H9 (cell line): ENCODE measurements at regions not wholly inside any gene's neighbourhood (a gene's known extent, or its start where the extent isn't known, plus 50 kb on each side); places are given as distances from the start of the nearest gene placed in this dataset.
A peak's percentile ranks its signal among the peaks of the same experiment; 100 is the strongest.

Source experiments
- DNase-seq: peaks from one replicate; pipeline ENCODE4 v3.0.0-alpha.2; 2017
- H2AFZ ChIP-seq: one replicate; pipeline ENCODE4 v1.6.1; 2013; ENCODE audit warnings: mild to moderate bottlenecking, low read length, control low read depth, moderate library complexity
- H2AK5ac ChIP-seq: 2 replicates; pipeline ENCODE4 v1.6.1; 2013; ENCODE audit warnings: low read length, control low read depth, mixed read lengths; ENCODE audit not compliant: insufficient read length
- H2BK120ac ChIP-seq: one replicate; pipeline ENCODE4 v1.6.1; 2013; ENCODE audit warnings: low read depth, mild to moderate bottlenecking, low read length, control low read depth, inconsistent platforms; ENCODE audit not compliant: poor library complexity, severe bottlenecking
- H2BK12ac ChIP-seq: 2 replicates; pipeline ENCODE4 v1.6.1; 2013; ENCODE audit warnings: low read length, control low read depth, mixed read lengths, low read depth; ENCODE audit not compliant: insufficient read length
- H2BK15ac ChIP-seq: 2 replicates; pipeline ENCODE4 v1.6.1; 2013; ENCODE audit warnings: low read depth, low read length, control low read depth
- H2BK20ac ChIP-seq: one replicate; pipeline ENCODE4 v1.6.1; 2013; ENCODE audit warnings: low read depth, mild to moderate bottlenecking, low read length, control low read depth, inconsistent platforms; ENCODE audit not compliant: poor library complexity, severe bottlenecking
- H2BK5ac ChIP-seq: 2 replicates; pipeline ENCODE4 v1.6.1; 2013; ENCODE audit warnings: low read length, control low read depth, mixed read lengths; ENCODE audit not compliant: insufficient read length
- H3K14ac ChIP-seq: 2 replicates; pipeline ENCODE4 v1.6.1; 2013; ENCODE audit warnings: low read length, control low read depth; ENCODE audit not compliant: insufficient read depth
- H3K18ac ChIP-seq: 2 replicates; pipeline ENCODE4 v1.6.1; 2013; ENCODE audit warnings: low read depth, mild to moderate bottlenecking, mixed read lengths, low read length, control low read depth; ENCODE audit not compliant: insufficient read length
- H3K23ac ChIP-seq: 2 replicates; pipeline ENCODE4 v1.6.1; 2013; ENCODE audit warnings: low read length, control low read depth, mixed read lengths, low read depth; ENCODE audit not compliant: insufficient read length
- H3K23me2 ChIP-seq: 2 replicates; pipeline ENCODE4 v1.6.1; 2013; ENCODE audit warnings: low read depth, mild to moderate bottlenecking, mixed read lengths, low read length, control low read depth; ENCODE audit not compliant: insufficient read length, poor library complexity, severe bottlenecking
- H3K27ac ChIP-seq: 2 replicates; pipeline ENCODE4 v1.5.1; 2013; ENCODE audit warnings: low read length, control low read depth, mixed read lengths, low read depth; ENCODE audit not compliant: insufficient read length
- H3K27me3 ChIP-seq: 2 replicates; pipeline ENCODE4 v1.6.1; 2013; ENCODE audit warnings: low read length, control low read depth, inconsistent platforms; ENCODE audit not compliant: insufficient read depth
- H3K4ac ChIP-seq: 2 replicates; pipeline ENCODE4 v1.6.1; 2013; ENCODE audit warnings: low read depth, mild to moderate bottlenecking, control low read depth, inconsistent platforms, low read length, moderate library complexity
- H3K4me1 ChIP-seq: 2 replicates; pipeline ENCODE4 v1.6.1; 2013; ENCODE audit warnings: low read length, control low read depth, inconsistent platforms; ENCODE audit not compliant: insufficient read depth
- H3K4me2 ChIP-seq: 2 replicates; pipeline ENCODE4 v1.6.1; 2013; ENCODE audit warnings: low read length, control low read depth, mixed read lengths; ENCODE audit not compliant: insufficient read length, insufficient read depth
- H3K56ac ChIP-seq: 2 replicates; pipeline ENCODE4 v1.6.1; 2013; ENCODE audit warnings: low read depth, mild to moderate bottlenecking, mixed read lengths, low read length, control low read depth; ENCODE audit not compliant: insufficient read length
- H3K79me1 ChIP-seq: 2 replicates; pipeline ENCODE4 v1.6.1; 2013; ENCODE audit warnings: low read depth, mild to moderate bottlenecking, moderate library complexity, low read length, control low read depth, inconsistent platforms; ENCODE audit not compliant: insufficient read depth, poor library complexity, severe bottlenecking
- H3K79me2 ChIP-seq: 2 replicates; pipeline ENCODE4 v1.6.1; 2013; ENCODE audit warnings: low read length, control low read depth, inconsistent platforms; ENCODE audit not compliant: insufficient read depth
- H3K9ac ChIP-seq: 2 replicates; pipeline ENCODE4 v1.6.1; 2013; ENCODE audit warnings: low read length, control low read depth, mixed read lengths; ENCODE audit not compliant: insufficient read length; ENCODE audit errors: extremely low read depth
- H3K9me3 ChIP-seq: one replicate; pipeline ENCODE4 v1.6.1; 2013; ENCODE audit warnings: low read depth, low read length, inconsistent platforms; ENCODE audit not compliant: control insufficient read depth
- H3T11ph ChIP-seq: one replicate; pipeline ENCODE4 v1.6.1; 2013; ENCODE audit warnings: mild to moderate bottlenecking, low read length, control low read depth, inconsistent platforms
- H4K20me1 ChIP-seq: one replicate; pipeline ENCODE4 v1.6.1; 2013; ENCODE audit not compliant: control insufficient read depth, insufficient read length, insufficient read depth
- H4K5ac ChIP-seq: 2 replicates; pipeline ENCODE4 v1.6.1; 2013; ENCODE audit warnings: low read depth, mild to moderate bottlenecking, mixed read lengths, low read length, control low read depth; ENCODE audit not compliant: insufficient read length
- H4K8ac ChIP-seq: replicated peaks from 2 replicates; pipeline ENCODE4 v1.6.1; 2013; ENCODE audit warnings: low read length, control low read depth, mixed read lengths, low read depth; ENCODE audit not compliant: insufficient read length
- H4K91ac ChIP-seq: 2 replicates; pipeline ENCODE4 v1.6.1; 2013; ENCODE audit warnings: low read depth, mild to moderate bottlenecking, moderate library complexity, mixed read lengths, low read length, control low read depth; ENCODE audit not compliant: insufficient read length
- H3K27ac Mint-ChIP-seq, 3 experiments: 2 replicates in 2 of 3; 3 replicates in 1 of 3; pipeline ENCODE4 v1.8.0; 2020 to 2021; ENCODE audit warnings: mixed read lengths in 3 of 3, mild to moderate bottlenecking in 1 of 3, moderate library complexity in 1 of 3
- H3K27me3 Mint-ChIP-seq: 2 replicates; pipeline ENCODE4 v1.8.0; 2021; ENCODE audit warnings: low read depth, mild to moderate bottlenecking, moderate library complexity, mixed read lengths
- H3K36me3 Mint-ChIP-seq, 3 experiments: 2 replicates in 2 of 3; 3 replicates in 1 of 3; pipeline ENCODE4 v1.8.0; 2020 to 2021; ENCODE audit warnings: low read depth in 3 of 3, mixed read lengths in 3 of 3; ENCODE audit not compliant: insufficient read depth in 1 of 3
- H3K4me1 Mint-ChIP-seq, 2 experiments: 2 replicates each; pipeline ENCODE4 v1.8.0; 2020; ENCODE audit warnings: mixed read lengths in 2 of 2
- H3K4me3 Mint-ChIP-seq, 2 experiments: 2 replicates in 1 of 2; 3 replicates in 1 of 2; pipeline ENCODE4 v1.8.0; 2020 to 2021; ENCODE audit warnings: mild to moderate bottlenecking in 2 of 2, mixed read lengths in 2 of 2, moderate library complexity in 1 of 2
- H3K9me3 Mint-ChIP-seq, 2 experiments: 2 replicates in 1 of 2; 3 replicates in 1 of 2; pipeline ENCODE4 v1.8.0; 2020; ENCODE audit warnings: mild to moderate bottlenecking in 2 of 2, mixed read lengths in 2 of 2, moderate library complexity in 1 of 2
- CTCF ChIP-seq: fragments of 200-600 bp; sonication (generic); conservative IDR thresholded peaks from 3 replicates; pipeline ENCODE4 v1.8.0; 2021; ENCODE audit warnings: antibody characterized with exemption, mild to moderate bottlenecking
- WGBS: extraction: QIAGEN DNeasy Blood & Tissue Kit; methylation state at CpG from one replicate; pipeline ENCODE4 v1.1.7; 2013; ENCODE audit warnings: missing lambda C conversion rate, low lambda C conversion rate, mixed read lengths; ENCODE audit not compliant: insufficient read length; ENCODE audit errors: extremely low coverage; 5-methylcytosine and 5-hydroxymethylcytosine counted together

- Mint-ChIP-seq H3K9me3 (peaks cover 6 to 8% of the 10 kb centered on the region in 2 experiments), H3K4me3 (no peak overlapping the region), H3K36me3 (peaks cover 3 to 13% (median 13%) of the 10 kb centered on the region in 3 experiments; a peak in 5 of 7 replicates), H3K27ac (no peak overlapping the region), H3K27me3 (no peaks in the 10 kb centered on the region; the same call in 1 of the 2 replicates), H3K4me1 (peaks cover 27 to 29% of the 10 kb centered on the region in 2 experiments)
- Histone ChIP-seq H4K8ac (no peak overlapping the region), H4K5ac (no peak overlapping the region), H3K9me3 (peaks cover 10% of the 10 kb centered on the region), H3K4me2 (no peak overlapping the region), H3K27me3 (no peaks in the 10 kb centered on the region), H3K9ac (no peak overlapping the region), H4K20me1 (no peaks in the 10 kb centered on the region), H3K4ac (no peak overlapping the region), H3K14ac (no peak overlapping the region), H3K79me2 (no peaks in the 10 kb centered on the region), H3T11ph (no peak overlapping the region), H4K91ac (no peak overlapping the region), H2BK12ac (no peak overlapping the region), H3K79me1 (no peaks in the 10 kb centered on the region), H3K23ac (no peak overlapping the region), H2AK5ac (no peak overlapping the region), H3K56ac (no peak overlapping the region), H3K4me1 (peaks cover 8% of the 10 kb centered on the region; the same call in 1 of the 2 replicates), H3K18ac (no peak overlapping the region), H3K27ac (no peak overlapping the region), H2BK15ac (no peak overlapping the region), H3K23me2 (no peaks in the 10 kb centered on the region), H2BK20ac (no peak overlapping the region), H2BK120ac (no peak overlapping the region), H2AFZ (no peak overlapping the region), H2BK5ac (no peak overlapping the region)
- no peak for DNase-seq
- WGBS = no CpG with 5 or more reads among the region's 3 CpGs
- peak; percentile 64 for TF ChIP-seq CTCF
Observed at GRCh38 chr1:94693029-94693428, 127.1 kb upstream of the SLC44A3 start.
